ENCODE measurements at regions not wholly inside any gene's neighbourhood (a gene's known extent, or its start where the extent isn't known, plus 50 kb on each side); places are given as distances from the start of the nearest gene placed in this dataset.

DNA sequence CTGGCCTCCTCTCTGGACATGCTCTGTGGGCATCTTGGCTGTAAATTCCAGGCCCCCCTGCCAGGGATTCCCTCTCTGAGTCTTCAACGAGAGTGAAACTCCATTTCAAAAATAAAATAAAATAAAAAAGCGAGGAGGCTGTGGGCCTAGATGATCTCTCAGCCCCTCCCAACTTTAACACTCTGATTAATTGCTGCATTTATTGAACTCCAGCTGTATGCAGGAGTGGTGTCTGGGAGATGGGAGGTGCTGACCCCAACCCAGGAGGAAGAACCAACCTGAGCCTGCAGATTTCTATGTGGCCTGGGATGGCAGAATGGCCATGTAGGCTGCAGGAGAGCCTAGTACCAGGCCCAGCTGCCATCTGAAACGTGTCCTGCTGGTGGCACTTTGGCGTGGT lies 154.5 kb upstream of the IER5L start:
- TF ChIP-seq, protein P1, sequence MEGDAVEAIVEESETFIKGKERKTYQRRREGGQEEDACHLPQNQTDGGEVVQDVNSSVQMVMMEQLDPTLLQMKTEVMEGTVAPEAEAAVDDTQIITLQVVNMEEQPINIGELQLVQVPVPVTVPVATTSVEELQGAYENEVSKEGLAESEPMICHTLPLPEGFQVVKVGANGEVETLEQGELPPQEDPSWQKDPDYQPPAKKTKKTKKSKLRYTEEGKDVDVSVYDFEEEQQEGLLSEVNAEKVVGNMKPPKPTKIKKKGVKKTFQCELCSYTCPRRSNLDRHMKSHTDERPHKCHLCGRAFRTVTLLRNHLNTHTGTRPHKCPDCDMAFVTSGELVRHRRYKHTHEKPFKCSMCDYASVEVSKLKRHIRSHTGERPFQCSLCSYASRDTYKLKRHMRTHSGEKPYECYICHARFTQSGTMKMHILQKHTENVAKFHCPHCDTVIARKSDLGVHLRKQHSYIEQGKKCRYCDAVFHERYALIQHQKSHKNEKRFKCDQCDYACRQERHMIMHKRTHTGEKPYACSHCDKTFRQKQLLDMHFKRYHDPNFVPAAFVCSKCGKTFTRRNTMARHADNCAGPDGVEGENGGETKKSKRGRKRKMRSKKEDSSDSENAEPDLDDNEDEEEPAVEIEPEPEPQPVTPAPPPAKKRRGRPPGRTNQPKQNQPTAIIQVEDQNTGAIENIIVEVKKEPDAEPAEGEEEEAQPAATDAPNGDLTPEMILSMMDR (IDR thresholded peaks at IDR 0.05; ENCODE audit: low read depth, low read length), result no peak
- TF ChIP-seq EZH2phosphoT487 (IDR thresholded peaks at IDR 0.05; ENCODE audit: low read depth), result no peak
